DND-41 (cell line): ENCODE measurements at regions not wholly inside any gene's neighbourhood (a gene's known extent, or its start where the extent isn't known, plus 50 kb on each side); places are given as distances from the start of the nearest gene placed in this dataset.
"Not testable (repeated sequence)": the region's sequence is repeated elsewhere in the genome, so short reads cannot be mapped to it uniquely, and the experiment has no call there.

Experiments used
- EZH2 ChIP-seq: IDR thresholded peaks from 3 replicates; pipeline ENCODE4 v1.6.1; 2012; ENCODE audit warnings: borderline replicate concordance, low read depth, mild to moderate bottlenecking, moderate library complexity, low read length, inconsistent platforms; ENCODE audit not compliant: severe bottlenecking
- TF ChIP-seq, protein P1 (sequence below): IDR thresholded peaks from 2 replicates; pipeline ENCODE4 v1.5.1; 2012; ENCODE audit warnings: borderline replicate concordance, low read length, moderate library complexity, mild to moderate bottlenecking; ENCODE audit not compliant: poor library complexity, severe bottlenecking; ENCODE audit errors: extremely low read depth

DNA sequence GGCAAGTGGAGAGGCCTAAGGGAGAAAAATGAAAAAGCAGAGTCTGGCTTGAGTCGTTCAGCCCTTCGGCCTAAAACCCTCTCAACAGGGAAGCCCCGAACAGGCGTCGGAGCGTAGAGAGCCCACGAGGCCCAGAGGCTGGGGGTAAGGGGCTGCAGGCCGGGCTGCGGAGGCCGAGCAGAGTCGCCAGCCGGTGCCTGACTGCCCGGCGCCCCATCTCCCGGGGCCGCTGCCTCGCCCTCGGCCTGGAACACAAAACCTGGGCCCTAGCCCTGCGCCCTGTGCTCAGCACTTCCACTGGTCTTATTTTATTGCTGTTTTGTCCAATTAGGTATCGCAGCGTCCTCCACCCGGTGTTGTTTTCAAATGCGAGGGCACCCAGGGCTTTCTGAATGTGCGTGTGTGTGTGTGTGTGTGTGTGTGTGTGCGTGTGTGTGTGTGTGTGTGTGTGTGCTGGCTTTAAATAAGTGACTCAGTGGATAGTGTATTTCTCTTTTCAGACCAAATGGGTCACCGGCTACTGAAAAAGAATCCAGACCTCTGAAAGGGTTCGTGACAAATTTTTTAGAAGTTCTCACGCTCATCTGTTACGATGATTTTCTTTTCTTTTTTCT is 463.1 kb upstream of the ZNG1F start:
- TF ChIP-seq, protein P1, sequence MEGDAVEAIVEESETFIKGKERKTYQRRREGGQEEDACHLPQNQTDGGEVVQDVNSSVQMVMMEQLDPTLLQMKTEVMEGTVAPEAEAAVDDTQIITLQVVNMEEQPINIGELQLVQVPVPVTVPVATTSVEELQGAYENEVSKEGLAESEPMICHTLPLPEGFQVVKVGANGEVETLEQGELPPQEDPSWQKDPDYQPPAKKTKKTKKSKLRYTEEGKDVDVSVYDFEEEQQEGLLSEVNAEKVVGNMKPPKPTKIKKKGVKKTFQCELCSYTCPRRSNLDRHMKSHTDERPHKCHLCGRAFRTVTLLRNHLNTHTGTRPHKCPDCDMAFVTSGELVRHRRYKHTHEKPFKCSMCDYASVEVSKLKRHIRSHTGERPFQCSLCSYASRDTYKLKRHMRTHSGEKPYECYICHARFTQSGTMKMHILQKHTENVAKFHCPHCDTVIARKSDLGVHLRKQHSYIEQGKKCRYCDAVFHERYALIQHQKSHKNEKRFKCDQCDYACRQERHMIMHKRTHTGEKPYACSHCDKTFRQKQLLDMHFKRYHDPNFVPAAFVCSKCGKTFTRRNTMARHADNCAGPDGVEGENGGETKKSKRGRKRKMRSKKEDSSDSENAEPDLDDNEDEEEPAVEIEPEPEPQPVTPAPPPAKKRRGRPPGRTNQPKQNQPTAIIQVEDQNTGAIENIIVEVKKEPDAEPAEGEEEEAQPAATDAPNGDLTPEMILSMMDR, result not testable (repeated sequence)
- not testable (repeated sequence) for TF ChIP-seq EZH2
